Right ventricle myocardium inferior (tissue), 1 donor: ENCODE measurements at regions not wholly inside any gene's neighbourhood (a gene's known extent, or its start where the extent isn't known, plus 50 kb on each side); places are given as distances from the start of the nearest gene placed in this dataset.
"Not testable (repeated sequence)": the region's sequence is repeated elsewhere in the genome, so short reads cannot be mapped to it uniquely, and the experiment has no call there.

Source experiments
- ATAC-seq: fragments of 200-7000 bp; cut with Tn5 transposase; one replicate; pipeline ENCODE4 v1.9.1; 2020; ENCODE audit warnings: mild to moderate bottlenecking, moderate library complexity
- DNase-seq: peaks from one replicate; pipeline ENCODE4 v3.0.0; 2021; ENCODE audit errors: missing footprints
- intact Hi-C: fragments of 100-400 bp; cut with DNase I; formaldehyde crosslinking; loops from one replicate; pipeline ENCODE4 v1.11.0; 2022
- donor health status: DM: no; HTN: yes; CAD: no; lungs with severe emphysema.

GRCh38 chr7:153590136-153590535 is 462.1 kb upstream of the DPP6 start:
- ATAC-seq (no peak), DNase-seq (no peak)
- intact Hi-C loops, result no loop called here

GRCh38 chr7:153590571-153590970 is 461.6 kb upstream of the DPP6 start:
- intact Hi-C loops, result no loop called here
- DNase-seq (no peak), ATAC-seq (no peak)

DNA sequence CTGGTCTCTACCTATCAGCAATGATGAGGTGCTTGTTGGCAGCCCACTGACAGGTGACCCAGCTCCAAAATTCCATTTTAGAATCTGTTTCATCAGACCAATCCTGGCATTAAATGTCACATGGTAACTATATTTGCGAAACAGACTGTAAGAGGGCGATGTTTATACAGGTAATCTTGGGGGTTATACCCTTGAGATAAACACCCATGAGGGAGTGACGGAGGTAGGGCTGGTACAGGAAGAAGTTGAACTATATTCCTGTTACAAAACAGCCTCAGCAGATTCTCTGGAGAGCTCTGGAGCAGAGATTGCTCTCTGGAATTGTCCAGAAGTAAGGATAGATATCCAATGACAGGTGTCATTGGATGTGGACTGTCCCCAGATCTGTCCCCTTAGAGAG is 444.8 kb upstream of the DPP6 start:
- ATAC-seq, result no peak
- no peak for DNase-seq
- intact Hi-C loops, result no loop called here

GRCh38 chr7:153616711-153617325 is 435.4 kb upstream of the DPP6 start:
- no peak for DNase-seq
- ATAC-seq, result no peak
- intact Hi-C loops, result no loop called here

- no peak for DNase-seq
- ATAC-seq, result no peak
- intact Hi-C loops, result no loop called here
These were observed 424.9 kb upstream of the DPP6 start for GRCh38 chr7:153627323-153627722.

DNA sequence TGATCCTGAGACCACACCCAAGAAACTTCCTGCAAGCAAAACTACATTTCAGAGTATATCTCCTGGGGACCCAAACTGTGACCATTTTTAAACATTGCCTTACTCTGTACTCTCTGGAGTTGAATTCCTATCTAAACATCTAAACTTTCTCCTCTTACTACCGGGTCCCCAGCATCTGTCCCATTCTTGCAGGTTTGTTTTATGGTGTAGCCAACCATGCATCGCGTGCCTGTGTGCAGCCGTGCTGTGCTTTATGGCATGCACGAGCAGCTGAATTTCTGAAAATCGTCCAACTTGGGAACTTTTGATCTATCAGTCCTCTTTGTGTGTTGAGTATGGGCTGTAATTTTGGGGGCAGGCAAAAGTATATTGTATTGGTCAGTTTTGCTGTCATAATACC is 423.8 kb upstream of the DPP6 start:
- ATAC-seq, result no peak
- intact Hi-C loops, result no loop called here
- DNase-seq, result no peak

GRCh38 chr7:153628825-153629224 is 423.4 kb upstream of the DPP6 start:
- ATAC-seq (no peak), DNase-seq (no peak)
- intact Hi-C loops, result no loop called here

GRCh38 chr7:153638821-153639435 is 413.3 kb upstream of the DPP6 start:
- DNase-seq (no peak), ATAC-seq (peak; percentile 54)
- intact Hi-C loops, result no loop called here

DNA sequence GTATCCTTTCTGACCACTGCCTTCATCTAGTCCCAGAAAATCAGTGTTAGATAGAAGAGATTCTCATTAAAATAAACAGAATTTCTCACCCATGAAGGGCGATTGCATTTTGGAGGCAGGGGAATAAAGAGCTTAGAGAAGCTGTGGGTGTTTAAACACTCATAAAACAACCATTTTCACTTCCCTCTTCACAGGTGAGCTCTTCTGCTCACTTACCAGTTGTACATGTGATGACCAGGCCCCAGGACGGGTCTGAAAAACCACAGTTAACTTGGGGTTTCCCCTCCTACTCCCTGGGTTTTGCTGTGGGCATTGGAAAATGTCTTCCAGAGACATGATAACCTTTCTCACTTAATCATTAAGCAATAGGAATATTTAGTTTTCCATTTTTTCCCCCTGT is 411.6 kb upstream of the DPP6 start:
- DNase-seq, result no peak
- intact Hi-C loops, result no loop called here
- no peak for ATAC-seq

- DNase-seq (peak; percentile 69), ATAC-seq (peak; percentile 83)
- intact Hi-C loops, result no loop called here
These were observed 411.0 kb upstream of the DPP6 start for GRCh38 chr7:153641199-153641598.

GRCh38 chr7:153642989-153643388 is 409.2 kb upstream of the DPP6 start:
- intact Hi-C loops, result no loop called here
- DNase-seq (no peak), ATAC-seq (no peak)

GRCh38 chr7:153657182-153657800 is 394.9 kb upstream of the DPP6 start:
- intact Hi-C loops, result no loop called here
- DNase-seq (no peak), ATAC-seq (no peak)

DNA sequence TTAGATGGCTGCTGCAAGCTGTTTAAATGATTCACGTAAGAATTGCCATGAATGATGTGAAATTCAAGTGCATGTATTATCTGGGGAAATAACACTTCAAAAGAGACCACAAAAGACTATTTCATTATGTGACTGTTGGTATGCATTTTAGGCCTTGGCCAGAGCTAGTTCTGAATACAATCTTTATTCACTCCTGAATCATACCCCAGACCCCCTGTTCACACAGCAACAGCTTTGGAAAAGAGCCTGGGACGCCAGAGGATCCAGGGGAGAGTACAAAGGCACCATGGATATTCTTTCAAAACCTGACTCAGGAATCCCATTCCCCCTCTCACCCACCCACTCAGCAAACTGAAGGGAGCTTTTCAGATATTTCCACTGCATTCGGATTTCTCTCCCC is 377.1 kb upstream of the DPP6 start:
- ATAC-seq (no peak), DNase-seq (no peak)
- intact Hi-C loops, result no loop called here

GRCh38 chr7:153682628-153683027 is 369.6 kb upstream of the DPP6 start:
- DNase-seq, result no peak
- intact Hi-C loops, result loop anchor here (5.0 kb wide), 1 partner anchor 300 kb away; no protein-coding TSS in a partner anchor

DNA sequence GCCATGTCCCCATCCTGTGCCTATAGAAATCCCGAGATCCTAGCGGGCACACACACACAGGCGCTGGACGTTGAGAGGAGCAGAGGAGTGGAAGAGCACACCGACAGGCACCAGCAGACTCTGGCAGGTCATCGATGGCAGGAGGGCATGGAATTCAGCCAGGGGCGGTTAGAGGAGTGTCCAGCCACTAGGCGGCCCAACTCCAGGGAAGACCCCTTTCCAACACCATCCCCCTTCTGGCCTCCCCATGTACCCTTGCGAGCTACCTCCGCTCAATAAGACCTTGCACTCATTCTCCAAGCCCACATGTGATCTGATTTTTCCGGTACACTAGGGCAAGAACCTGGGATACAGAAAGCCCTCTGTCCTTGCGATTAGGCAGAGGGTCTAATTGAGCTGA is 356.0 kb upstream of the DPP6 start:
- ATAC-seq (no peak), DNase-seq (no peak)
- intact Hi-C loops, result no loop called here

More at GRCh38 chr7:153682628-153683027, 369.6 kb upstream of the DPP6 start:
- ATAC-seq, result no peak

- intact Hi-C loops, result no loop called here
- no peak for DNase-seq
- no peak for ATAC-seq
These were observed 354.2 kb upstream of the DPP6 start for GRCh38 chr7:153698046-153698445.

GRCh38 chr7:153701678-153702077 is 350.5 kb upstream of the DPP6 start:
- DNase-seq (no peak), ATAC-seq (no peak)
- intact Hi-C loops, result no loop called here

DNA sequence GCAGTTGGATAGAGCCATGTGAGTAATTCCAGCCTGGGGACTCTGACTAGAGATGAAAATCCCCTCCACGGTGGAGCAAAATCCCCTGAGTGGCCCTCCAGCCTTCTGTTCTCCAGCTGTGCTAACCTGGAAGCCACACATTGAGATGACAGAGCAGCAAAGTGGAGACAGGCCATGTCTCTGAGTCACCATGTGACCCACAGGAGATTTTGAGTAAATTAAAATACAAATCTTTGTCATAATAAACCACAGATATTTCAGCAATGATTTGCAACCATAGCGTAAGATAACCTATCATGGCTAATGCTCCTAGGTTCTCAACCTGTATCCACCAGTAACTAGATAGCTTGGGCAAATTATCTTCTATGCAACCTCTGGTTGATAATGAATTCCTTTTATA is 328.3 kb upstream of the DPP6 start:
- DNase-seq, ATAC-seq, intact Hi-C loops: not testable (repeated sequence)

- ATAC-seq, intact Hi-C loops: not testable (repeated sequence)
These were observed 320.7 kb upstream of the DPP6 start for GRCh38 chr7:153731504-153731903.

DNA sequence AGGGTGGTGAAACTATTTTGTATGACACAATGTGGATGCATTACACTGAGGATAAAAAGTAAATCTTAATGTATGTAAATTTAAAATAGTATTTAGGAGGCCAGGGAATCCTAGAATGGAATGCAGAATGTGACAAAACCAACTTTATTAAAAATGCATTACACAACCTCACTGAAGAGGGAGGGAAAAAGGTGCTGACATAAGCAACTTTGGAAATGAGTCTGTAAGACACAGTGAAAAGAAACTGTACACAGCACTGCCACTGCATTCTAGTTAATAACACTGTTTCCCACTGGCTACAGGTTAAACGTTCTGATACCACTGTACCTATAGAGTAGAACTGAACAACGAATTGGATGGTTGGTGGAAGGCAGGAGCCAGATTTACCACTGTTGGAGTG is 308.8 kb upstream of the DPP6 start:
- not testable (repeated sequence) for DNase-seq

More at GRCh38 chr7:153731504-153731903, 320.7 kb upstream of the DPP6 start:
- not testable (repeated sequence) for DNase-seq

More for the DNA sequence above, 308.8 kb upstream of the DPP6 start:
- intact Hi-C loops, ATAC-seq: not testable (repeated sequence)
